Peyer's patch (tissue), 4 donors: ENCODE measurements at regions not wholly inside any gene's neighbourhood (a gene's known extent, or its start where the extent isn't known, plus 50 kb on each side); places are given as distances from the start of the nearest gene placed in this dataset.
A peak's percentile ranks its signal among the peaks of the same experiment; 100 is the strongest.

Source experiments
- DNase-seq, 3 donors: peaks; one replicate each; pipeline ENCODE4 v3.0.0-alpha.2; 2017 to 2019
- H3K27ac ChIP-seq, 4 donors: fragments of 200-600 bp; sonication (generic); one replicate each; pipeline ENCODE4 v1.5.1; 2016 to 2019
- H3K27me3 ChIP-seq, 2 donors: fragments of 200-600 bp; sonication (generic); one replicate each; pipeline ENCODE4 v1.5.1; 2019
- H3K36me3 ChIP-seq, 3 donors: fragments of 200-600 bp; sonication (generic); one replicate each; pipeline ENCODE4 v1.5.1; 2016 to 2019
- H3K4me1 ChIP-seq, 4 donors: fragments of 200-600 bp; sonication (generic); one replicate each; pipeline ENCODE4 v1.5.1; 2016 to 2019
- H3K4me3 ChIP-seq, 4 donors: fragments of 200-600 bp; sonication (generic); 1 replicate in 3 of 4; 2 replicates in 1 of 4; pipeline ENCODE4 v1.5.1; 2016 to 2019; ENCODE audit warnings: mild to moderate bottlenecking in 1 of 4
- H3K9me3 ChIP-seq, 4 donors: fragments of 200-600 bp; sonication (generic); one replicate each; pipeline ENCODE4 v1.5.1; 2016 to 2019; ENCODE audit warnings: mild to moderate bottlenecking in 1 of 4
- POLR2A ChIP-seq, 2 donors: fragments of 450-650 bp; IDR thresholded peaks; one replicate each; pipeline ENCODE4 v1.5.1; 2017; ENCODE audit warnings: antibody characterized with exemption in 2 of 2, mild to moderate bottlenecking in 2 of 2, moderate library complexity in 2 of 2
- TF ChIP-seq, protein P1 (sequence below), 6 experiments: fragments of 450-650 bp in 4 of 6; fragments of 200-600 bp in 2 of 6; sonication (generic) in 1 of 6; IDR thresholded peaks; one replicate each; pipeline ENCODE4 v1.5.1; 2017 to 2019; ENCODE audit warnings: antibody characterized with exemption in 6 of 6, mild to moderate bottlenecking in 3 of 6, moderate library complexity in 1 of 6

DNA sequence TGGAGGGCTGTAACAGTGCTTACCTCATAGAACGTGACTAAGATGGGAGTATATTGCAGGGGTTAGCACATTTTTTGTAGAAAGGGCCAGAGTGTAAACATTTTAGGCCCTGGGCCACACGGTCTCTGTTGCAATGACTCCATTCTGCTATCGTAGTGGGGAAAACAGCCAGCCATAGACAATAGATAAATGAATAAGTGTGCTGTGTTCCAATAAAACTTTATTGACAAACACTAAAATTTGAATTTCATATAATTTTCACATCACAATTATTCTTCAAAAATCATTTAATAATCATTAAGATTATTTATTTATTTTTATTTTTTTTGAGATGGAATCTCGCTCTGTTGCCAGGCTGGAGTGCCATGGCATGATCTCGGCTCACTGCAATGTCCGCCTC lies 478.6 kb downstream of the SHQ1 start:
- Histone ChIP-seq H3K27ac (no peak overlapping the region), H3K27me3 (no peaks in the 10 kb centered on the region), H3K4me3 (no peak overlapping the region), H3K36me3 (no peaks in the 10 kb centered on the region), H3K4me1 (no peaks in the 10 kb centered on the region), H3K9me3 (no peaks in the 10 kb centered on the region)
- no peak for DNase-seq
- TF ChIP-seq POLR2A (IDR thresholded peaks at IDR 0.05) = no peak
- TF ChIP-seq, protein P1, sequence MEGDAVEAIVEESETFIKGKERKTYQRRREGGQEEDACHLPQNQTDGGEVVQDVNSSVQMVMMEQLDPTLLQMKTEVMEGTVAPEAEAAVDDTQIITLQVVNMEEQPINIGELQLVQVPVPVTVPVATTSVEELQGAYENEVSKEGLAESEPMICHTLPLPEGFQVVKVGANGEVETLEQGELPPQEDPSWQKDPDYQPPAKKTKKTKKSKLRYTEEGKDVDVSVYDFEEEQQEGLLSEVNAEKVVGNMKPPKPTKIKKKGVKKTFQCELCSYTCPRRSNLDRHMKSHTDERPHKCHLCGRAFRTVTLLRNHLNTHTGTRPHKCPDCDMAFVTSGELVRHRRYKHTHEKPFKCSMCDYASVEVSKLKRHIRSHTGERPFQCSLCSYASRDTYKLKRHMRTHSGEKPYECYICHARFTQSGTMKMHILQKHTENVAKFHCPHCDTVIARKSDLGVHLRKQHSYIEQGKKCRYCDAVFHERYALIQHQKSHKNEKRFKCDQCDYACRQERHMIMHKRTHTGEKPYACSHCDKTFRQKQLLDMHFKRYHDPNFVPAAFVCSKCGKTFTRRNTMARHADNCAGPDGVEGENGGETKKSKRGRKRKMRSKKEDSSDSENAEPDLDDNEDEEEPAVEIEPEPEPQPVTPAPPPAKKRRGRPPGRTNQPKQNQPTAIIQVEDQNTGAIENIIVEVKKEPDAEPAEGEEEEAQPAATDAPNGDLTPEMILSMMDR (IDR thresholded peaks at IDR 0.05) = no peak

GRCh38 chr3:72368331-72368975 lies 479.8 kb downstream of the SHQ1 start:
- TF ChIP-seq, protein P1 (IDR thresholded peaks at IDR 0.05) = no peak
- no peak for TF ChIP-seq POLR2A (IDR thresholded peaks at IDR 0.05)
- DNase-seq = no peak
- no peaks in the 10 kb centered on the region for H3K9me3 ChIP-seq

GRCh38 chr3:72361990-72362389 lies 486.3 kb downstream of the SHQ1 start:
- DNase-seq = no peak
- no peak overlapping the region for H3K27ac ChIP-seq
- H3K36me3 ChIP-seq = no peaks in the 10 kb centered on the region
- TF ChIP-seq POLR2A (IDR thresholded peaks at IDR 0.05) = no peak
- TF ChIP-seq, protein P1 (IDR thresholded peaks at IDR 0.05) = no peak
- H3K4me1 ChIP-seq = no peaks in the 10 kb centered on the region
- no peak overlapping the region for H3K4me3 ChIP-seq
- H3K27me3 ChIP-seq = no peaks in the 10 kb centered on the region
- H3K9me3 ChIP-seq = no peaks in the 10 kb centered on the region

More at GRCh38 chr3:72368331-72368975, 479.8 kb downstream of the SHQ1 start:
- no peaks in the 10 kb centered on the region for H3K4me1 ChIP-seq
- H3K27ac ChIP-seq = no peak overlapping the region
- no peak overlapping the region for H3K4me3 ChIP-seq
- no peaks in the 10 kb centered on the region for H3K36me3 ChIP-seq
- H3K27me3 ChIP-seq = no peaks in the 10 kb centered on the region

GRCh38 chr3:72359743-72360142 lies 488.5 kb downstream of the SHQ1 start:
- Histone ChIP-seq H3K27ac (no peak overlapping the region), H3K4me1 (no peaks in the 10 kb centered on the region), H3K4me3 (no peak overlapping the region), H3K9me3 (no peaks in the 10 kb centered on the region), H3K27me3 (no peaks in the 10 kb centered on the region), H3K36me3 (no peaks in the 10 kb centered on the region)
- TF ChIP-seq, protein P1 (IDR thresholded peaks at IDR 0.05) = no peak
- no peak for TF ChIP-seq POLR2A (IDR thresholded peaks at IDR 0.05)
- DNase-seq = no peak

- H3K27me3 ChIP-seq = no peaks in the 10 kb centered on the region
- H3K9me3 ChIP-seq = no peaks in the 10 kb centered on the region
- no peaks in the 10 kb centered on the region for H3K36me3 ChIP-seq
- H3K4me3 ChIP-seq = no peak overlapping the region
- DNase-seq = no peak
- TF ChIP-seq, protein P1 (IDR thresholded peaks at IDR 0.05) = no peak
- H3K27ac ChIP-seq = no peak overlapping the region
- H3K4me1 ChIP-seq = no peaks in the 10 kb centered on the region
These were observed 493.1 kb downstream of the SHQ1 start for GRCh38 chr3:72355168-72355567.

DNA sequence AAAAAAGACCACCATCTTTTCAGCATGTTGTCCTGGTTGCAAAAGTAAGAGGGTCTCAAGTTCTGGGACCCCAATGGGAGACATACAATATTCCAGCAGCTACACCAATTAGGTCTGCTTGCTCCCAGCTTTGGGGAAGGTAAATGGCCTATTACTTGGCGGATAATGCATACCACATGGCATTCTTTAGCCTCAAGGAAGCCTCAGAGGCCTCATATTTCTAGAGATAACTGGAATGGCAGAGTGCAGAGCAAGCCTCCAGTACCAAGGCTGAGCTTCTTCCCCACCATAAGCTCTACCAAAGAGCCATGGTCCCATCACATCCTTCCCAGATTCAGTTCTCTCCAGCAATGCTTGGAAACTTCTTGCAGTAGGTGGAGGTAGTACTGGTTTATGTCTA lies 493.8 kb downstream of the SHQ1 start:
- no peak for TF ChIP-seq POLR2A (IDR thresholded peaks at IDR 0.05)
- TF ChIP-seq, protein P1 (IDR thresholded peaks at IDR 0.05) = no peak
- H3K9me3 ChIP-seq = no peaks in the 10 kb centered on the region
- no peaks in the 10 kb centered on the region for H3K27me3 ChIP-seq
- no peaks in the 10 kb centered on the region for H3K36me3 ChIP-seq
- H3K27ac ChIP-seq = no peak overlapping the region
- no peaks in the 10 kb centered on the region for H3K4me1 ChIP-seq
- DNase-seq = peak in 1 of 3 donors; percentile 5
- no peak overlapping the region for H3K4me3 ChIP-seq
